SIG-M5 treated with dmso at 0.1 percent for 504 hours (cell line): ENCODE measurements at regions not wholly inside any gene's neighbourhood (a gene's known extent, or its start where the extent isn't known, plus 50 kb on each side); places are given as distances from the start of the nearest gene placed in this dataset.
"Not testable (repeated sequence)": the region's sequence is repeated elsewhere in the genome, so short reads cannot be mapped to it uniquely, and the experiment has no call there.

Experiments
- DNase-seq: peaks from one replicate; lab custom pipeline; 2025; ENCODE audit not compliant: unreplicated experiment; lab: John Stamatoyannopoulos, UW

GRCh38 chr22:49347376-49347775 lies 480.3 kb downstream of the BRD1 start:
- no peak for DNase-seq

- no peak for DNase-seq
These were observed 481.8 kb downstream of the BRD1 start for GRCh38 chr22:49345896-49346295.

DNA sequence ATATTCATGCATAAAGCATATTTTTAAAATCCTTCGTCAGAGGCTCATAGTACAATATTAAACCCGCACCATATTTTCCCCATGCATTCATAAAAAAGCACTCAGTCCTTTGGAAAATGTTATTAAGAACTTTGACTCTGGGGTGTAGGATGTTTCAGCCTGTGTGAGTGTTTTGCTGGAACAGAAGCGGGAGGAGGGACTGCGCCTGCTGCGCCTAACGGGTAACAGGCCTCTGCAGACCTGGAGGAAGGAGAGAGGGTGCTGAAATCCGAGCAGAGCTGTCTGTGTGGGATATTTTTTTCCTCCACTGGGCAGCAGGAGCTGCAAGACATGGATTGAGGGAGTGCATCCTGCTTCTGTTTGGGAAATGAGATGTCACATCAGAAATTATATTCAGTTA lies 483.0 kb downstream of the BRD1 start:
- DNase-seq, result no peak

GRCh38 chr22:49344161-49344560 lies 483.5 kb downstream of the BRD1 start:
- DNase-seq, result no peak

- DNase-seq, result no peak
These were observed 487.3 kb downstream of the BRD1 start for GRCh38 chr22:49340406-49340805.

GRCh38 chr22:49336483-49336882 lies 491.2 kb downstream of the BRD1 start:
- DNase-seq, result not testable (repeated sequence)

- no peak for DNase-seq
These were observed 492.7 kb downstream of the BRD1 start for GRCh38 chr22:49334976-49335375.

- no peak for DNase-seq
These were observed 493.3 kb downstream of the BRD1 start for GRCh38 chr22:49334449-49334789.

DNA sequence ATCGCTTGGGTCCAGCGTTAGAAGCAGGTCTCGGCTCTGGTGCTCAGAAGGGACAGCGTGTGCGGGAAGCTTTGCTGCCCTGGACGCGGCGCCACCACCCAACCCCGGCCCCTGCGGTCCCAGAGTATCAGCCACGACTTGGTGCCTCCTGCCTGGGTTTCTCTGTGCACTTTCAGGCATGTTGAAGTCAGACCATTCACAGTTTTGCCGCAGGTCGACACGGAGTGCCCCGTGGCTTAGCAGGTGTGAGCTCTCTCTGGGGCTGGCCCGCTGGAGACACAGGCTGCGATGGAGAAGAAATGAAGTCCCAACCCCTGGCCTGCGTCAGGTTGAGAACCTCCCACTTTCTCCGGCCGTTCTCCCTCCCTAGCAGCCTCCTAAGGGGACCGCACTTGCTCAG lies 494.5 kb downstream of the BRD1 start:
- no peak for DNase-seq

- no peak for DNase-seq
These were observed 495.0 kb downstream of the BRD1 start for GRCh38 chr22:49332691-49333090.

DNA sequence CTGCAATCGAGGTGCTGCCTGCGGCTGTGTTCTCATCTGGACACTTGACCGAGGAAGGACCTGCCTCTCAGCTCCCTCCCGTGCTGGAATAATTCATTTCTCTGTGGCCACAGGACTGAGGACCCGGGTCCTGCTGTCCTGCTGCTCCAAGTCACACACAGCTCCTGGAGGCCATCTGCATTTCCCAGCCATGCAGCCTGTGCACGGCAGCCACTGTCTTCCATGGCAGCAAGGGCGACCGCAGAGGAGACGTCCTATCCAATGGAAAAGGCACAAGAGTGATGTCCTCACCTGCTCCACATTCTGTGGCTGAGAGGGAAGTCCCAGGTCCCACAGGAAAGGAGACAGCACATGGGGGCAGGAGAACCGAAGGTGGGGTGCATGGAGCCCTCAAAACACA lies 495.8 kb downstream of the BRD1 start:
- no peak for DNase-seq

GRCh38 chr22:49331223-49331815 lies 496.4 kb downstream of the BRD1 start:
- no peak for DNase-seq

DNA sequence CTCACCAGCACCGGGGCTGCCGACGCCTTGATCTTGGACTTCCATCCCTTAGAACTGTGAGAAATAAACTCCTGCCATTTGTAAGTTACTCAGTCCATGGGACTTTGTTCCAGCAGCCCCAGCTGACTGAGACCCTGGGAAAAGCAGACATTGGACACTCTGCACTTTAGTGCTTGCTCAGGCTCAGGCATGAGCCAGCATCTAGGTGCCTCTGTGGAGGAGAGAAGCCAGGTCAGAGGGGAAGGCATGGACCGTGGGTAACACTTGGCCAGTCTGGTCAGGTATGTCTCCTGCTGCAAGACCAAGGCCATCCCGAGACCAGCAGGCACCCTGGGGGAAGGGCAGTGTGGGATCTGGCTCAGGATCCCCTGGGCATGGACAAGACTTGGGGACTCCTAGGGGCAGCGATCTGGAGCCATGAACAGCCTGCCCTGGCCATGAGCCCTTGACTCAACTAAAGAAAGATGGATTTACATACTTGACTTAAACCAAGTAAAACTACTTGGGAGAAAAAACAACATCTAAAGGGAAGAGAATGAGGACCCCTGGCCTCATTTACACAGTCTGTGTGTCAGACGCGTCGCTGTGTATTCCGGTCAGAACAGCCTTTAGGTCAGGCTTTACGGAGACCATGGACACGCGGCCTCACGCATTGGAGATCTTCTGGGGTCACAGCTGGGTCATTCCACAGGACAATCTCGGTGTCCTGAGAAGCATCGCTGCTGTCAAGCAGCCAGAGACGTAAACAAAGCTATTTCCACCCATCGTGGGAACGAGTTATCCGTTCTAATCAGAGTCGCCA lies 497.1 kb downstream of the BRD1 start:
- DNase-seq, result no peak

DNA sequence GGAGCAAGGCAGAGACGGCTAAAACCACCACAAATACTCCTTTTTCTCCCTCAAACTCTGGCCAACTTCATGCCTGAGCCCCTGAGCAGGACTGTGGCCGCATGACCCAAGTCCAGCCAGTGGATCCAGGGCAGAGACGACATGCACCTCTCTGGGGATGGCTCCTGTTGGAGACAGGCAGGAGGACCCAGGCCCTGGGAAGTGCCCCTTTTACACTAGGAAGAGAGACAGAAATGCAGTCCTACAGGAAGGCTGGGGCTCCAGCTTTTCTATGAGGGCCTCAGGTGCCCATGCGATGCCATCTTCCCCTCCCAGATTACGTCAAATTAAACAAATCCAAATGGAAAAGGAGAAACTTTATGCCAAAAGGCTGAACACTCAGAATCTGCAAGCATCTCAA lies 498.0 kb downstream of the BRD1 start:
- DNase-seq, result no peak

GRCh38 chr22:49328630-49329405 lies 498.9 kb downstream of the BRD1 start:
- no peak for DNase-seq

DNA sequence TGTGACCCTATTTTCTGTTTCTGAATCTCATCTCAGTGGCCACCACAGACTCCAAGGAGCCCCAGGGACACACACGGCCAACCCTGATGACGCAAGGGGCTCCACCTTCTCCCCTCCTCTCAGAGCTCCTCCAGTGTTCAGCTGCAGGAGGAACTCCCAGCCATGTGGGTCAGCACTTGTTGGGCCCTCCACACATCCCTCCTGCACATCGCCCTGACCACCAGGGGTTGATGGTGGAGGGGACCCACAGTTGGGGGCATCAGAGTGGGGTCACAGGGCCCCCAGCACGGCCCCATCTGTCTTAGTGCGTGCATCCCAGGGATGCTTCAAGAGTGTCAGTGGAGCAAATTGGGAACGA lies 499.6 kb downstream of the BRD1 start:
- no peak for DNase-seq

- DNase-seq, result no peak
These were observed 500.1 kb downstream of the BRD1 start for GRCh38 chr22:49327411-49328117.

DNA sequence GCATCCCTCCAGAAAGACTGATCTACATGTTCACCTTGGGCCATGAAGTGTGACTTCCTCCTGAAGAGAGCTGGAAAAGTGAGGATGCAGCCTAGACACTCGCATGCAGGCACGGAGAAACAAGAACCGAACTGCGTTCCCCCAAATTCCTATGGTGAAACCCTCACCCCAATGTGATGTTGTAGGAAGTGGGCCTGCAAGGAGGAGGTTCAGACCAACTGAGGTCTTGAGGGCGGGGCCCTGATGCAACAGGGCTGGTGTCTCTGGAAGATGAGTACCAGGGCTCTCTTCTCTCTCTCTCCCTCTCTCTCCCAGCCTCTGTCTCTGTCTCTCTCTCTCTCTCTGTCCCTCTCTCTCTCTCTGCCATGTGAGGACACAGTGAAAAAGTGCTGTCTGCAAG lies 501.1 kb downstream of the BRD1 start:
- no peak for DNase-seq

GRCh38 chr22:49325531-49326395 lies 501.9 kb downstream of the BRD1 start:
- no peak for DNase-seq
